ENCODE measurements at regions not wholly inside any gene's neighbourhood (a gene's known extent, or its start where the extent isn't known, plus 50 kb on each side); places are given as distances from the start of the nearest gene placed in this dataset.

- Mint-ChIP-seq H3K27me3 (ENCODE audit: low read depth) (no peaks in the 10 kb centered on the region), H3K4me1 (ENCODE audit: low read depth) (no peaks in the 10 kb centered on the region), H3K4me3 (no peak overlapping the region), H3K36me3 (ENCODE audit: insufficient read depth in 2 of 2) (no peaks in the 10 kb centered on the region), H3K9me3 (no peaks in the 10 kb centered on the region), H3K27ac (no peak overlapping the region)
- DNase-seq (no peak), ATAC-seq (replicated peaks in 1 of 2) (no peak)
Measured at GRCh38 chr6:153537422-153537821, 406.3 kb upstream of the RGS17 start.

- H3K36me3 Mint-ChIP-seq (ENCODE audit: insufficient read depth in 2 of 2), result no peaks in the 10 kb centered on the region
- ATAC-seq (replicated peaks in 1 of 2) (no peak), DNase-seq (no peak)
- no peaks in the 10 kb centered on the region for H3K4me1 Mint-ChIP-seq (ENCODE audit: low read depth)
- no peaks in the 10 kb centered on the region for H3K27me3 Mint-ChIP-seq (ENCODE audit: low read depth)
- H3K9me3 Mint-ChIP-seq, result peaks cover 3 to 8% of the 10 kb centered on the region in 2 donors
- H3K4me3 Mint-ChIP-seq, result no peak overlapping the region
- no peak overlapping the region for H3K27ac Mint-ChIP-seq
Measured at GRCh38 chr6:153526479-153526878, 395.4 kb upstream of the RGS17 start.

GRCh38 chr6:153525998-153526397 is 394.9 kb upstream of the RGS17 start:
- DNase-seq (no peak), ATAC-seq (replicated peaks in 1 of 2) (no peak)
- Mint-ChIP-seq H3K9me3 (peaks cover 3 to 8% of the 10 kb centered on the region in 2 donors), H3K36me3 (ENCODE audit: insufficient read depth in 2 of 2) (no peaks in the 10 kb centered on the region), H3K27me3 (ENCODE audit: low read depth) (no peaks in the 10 kb centered on the region), H3K4me1 (ENCODE audit: low read depth) (no peaks in the 10 kb centered on the region), H3K27ac (no peak overlapping the region), H3K4me3 (no peak overlapping the region)

- no peak for ATAC-seq (replicated peaks in 1 of 2)
- Mint-ChIP-seq H3K4me1 (ENCODE audit: low read depth) (no peaks in the 10 kb centered on the region), H3K36me3 (ENCODE audit: insufficient read depth in 2 of 2) (no peaks in the 10 kb centered on the region)
Measured at GRCh38 chr6:153523390-153523789, 392.3 kb upstream of the RGS17 start.

GRCh38 chr6:153511896-153512496 is 380.9 kb upstream of the RGS17 start:
- DNase-seq, result no peak
- H3K27me3 Mint-ChIP-seq (ENCODE audit: low read depth), result no peaks in the 10 kb centered on the region
- no peak for ATAC-seq (replicated peaks in 1 of 2)
- no peaks in the 10 kb centered on the region for H3K4me1 Mint-ChIP-seq (ENCODE audit: low read depth)
- H3K27ac Mint-ChIP-seq, result no peak overlapping the region
- H3K9me3 Mint-ChIP-seq, result no peaks in the 10 kb centered on the region
- H3K36me3 Mint-ChIP-seq (ENCODE audit: insufficient read depth in 2 of 2), result no peaks in the 10 kb centered on the region
- no peak overlapping the region for H3K4me3 Mint-ChIP-seq

More at GRCh38 chr6:153523390-153523789, 392.3 kb upstream of the RGS17 start:
- no peak overlapping the region for H3K27ac Mint-ChIP-seq
- no peak overlapping the region for H3K4me3 Mint-ChIP-seq
- no peaks in the 10 kb centered on the region for H3K27me3 Mint-ChIP-seq (ENCODE audit: low read depth)
- H3K9me3 Mint-ChIP-seq, result peaks cover 6 to 10% of the 10 kb centered on the region in 2 donors
- DNase-seq, result no peak

GRCh38 chr6:153503810-153504209 is 372.7 kb upstream of the RGS17 start:
- DNase-seq, result no peak
- no peak for ATAC-seq (replicated peaks in 1 of 2)
- H3K36me3 Mint-ChIP-seq (ENCODE audit: insufficient read depth in 2 of 2), result no peaks in the 10 kb centered on the region
- no peaks in the 10 kb centered on the region for H3K27me3 Mint-ChIP-seq (ENCODE audit: low read depth)
- H3K9me3 Mint-ChIP-seq, result no peaks in the 10 kb centered on the region
- H3K4me3 Mint-ChIP-seq, result no peak overlapping the region
- H3K4me1 Mint-ChIP-seq (ENCODE audit: low read depth), result no peaks in the 10 kb centered on the region
- H3K27ac Mint-ChIP-seq, result no peak overlapping the region

- DNase-seq (no peak), ATAC-seq (replicated peaks in 1 of 2) (no peak)
- Mint-ChIP-seq H3K27me3 (ENCODE audit: low read depth) (no peaks in the 10 kb centered on the region), H3K27ac (no peak overlapping the region), H3K4me1 (ENCODE audit: low read depth) (no peaks in the 10 kb centered on the region), H3K9me3 (no peaks in the 10 kb centered on the region), H3K4me3 (no peak overlapping the region), H3K36me3 (ENCODE audit: insufficient read depth in 2 of 2) (no peaks in the 10 kb centered on the region)
Measured at GRCh38 chr6:153493501-153493900, 362.4 kb upstream of the RGS17 start.

GRCh38 chr6:153489479-153489878 is 358.4 kb upstream of the RGS17 start:
- Mint-ChIP-seq H3K36me3 (ENCODE audit: insufficient read depth in 2 of 2) (no peaks in the 10 kb centered on the region), H3K27ac (no peak overlapping the region), H3K4me3 (no peak overlapping the region), H3K4me1 (ENCODE audit: low read depth) (no peaks in the 10 kb centered on the region), H3K27me3 (ENCODE audit: low read depth) (no peaks in the 10 kb centered on the region), H3K9me3 (no peaks in the 10 kb centered on the region)
- ATAC-seq (replicated peaks in 1 of 2) (no peak), DNase-seq (no peak)

- DNase-seq (no peak), ATAC-seq (replicated peaks in 1 of 2) (no peak)
- H3K27me3 Mint-ChIP-seq (ENCODE audit: low read depth), result no peaks in the 10 kb centered on the region
- no peaks in the 10 kb centered on the region for H3K36me3 Mint-ChIP-seq (ENCODE audit: insufficient read depth in 2 of 2)
- H3K4me1 Mint-ChIP-seq (ENCODE audit: low read depth), result no peaks in the 10 kb centered on the region
- no peaks in the 10 kb centered on the region for H3K9me3 Mint-ChIP-seq
- no peak overlapping the region for H3K4me3 Mint-ChIP-seq
- H3K27ac Mint-ChIP-seq, result no peak overlapping the region
Measured at GRCh38 chr6:153488267-153488666, 357.2 kb upstream of the RGS17 start.

- DNase-seq, result no peak
- H3K9me3 Mint-ChIP-seq, result no peaks in the 10 kb centered on the region
- H3K4me3 Mint-ChIP-seq, result no peak overlapping the region
- ATAC-seq (replicated peaks in 1 of 2), result no peak
- H3K4me1 Mint-ChIP-seq (ENCODE audit: low read depth), result no peaks in the 10 kb centered on the region
- no peaks in the 10 kb centered on the region for H3K36me3 Mint-ChIP-seq (ENCODE audit: insufficient read depth in 2 of 2)
- H3K27ac Mint-ChIP-seq, result no peak overlapping the region
- H3K27me3 Mint-ChIP-seq (ENCODE audit: low read depth), result no peaks in the 10 kb centered on the region
Measured at GRCh38 chr6:153485072-153485471, 354.0 kb upstream of the RGS17 start.

- no peaks in the 10 kb centered on the region for H3K27me3 Mint-ChIP-seq (ENCODE audit: low read depth)
- H3K9me3 Mint-ChIP-seq, result no peaks in the 10 kb centered on the region
- H3K4me1 Mint-ChIP-seq (ENCODE audit: low read depth), result no peaks in the 10 kb centered on the region
- DNase-seq (no peak), ATAC-seq (replicated peaks in 1 of 2) (no peak)
- no peak overlapping the region for H3K4me3 Mint-ChIP-seq
- H3K36me3 Mint-ChIP-seq (ENCODE audit: insufficient read depth in 2 of 2), result no peaks in the 10 kb centered on the region
- H3K27ac Mint-ChIP-seq, result no peak overlapping the region
Measured at GRCh38 chr6:153484056-153484455, 353.0 kb upstream of the RGS17 start.

GRCh38 chr6:153476243-153476642 is 345.2 kb upstream of the RGS17 start:
- H3K9me3 Mint-ChIP-seq, result no peaks in the 10 kb centered on the region
- ATAC-seq (replicated peaks in 1 of 2) (no peak), DNase-seq (no peak)
- H3K4me1 Mint-ChIP-seq (ENCODE audit: low read depth), result no peaks in the 10 kb centered on the region
- H3K4me3 Mint-ChIP-seq, result no peak overlapping the region
- no peaks in the 10 kb centered on the region for H3K36me3 Mint-ChIP-seq (ENCODE audit: insufficient read depth in 2 of 2)
- no peaks in the 10 kb centered on the region for H3K27me3 Mint-ChIP-seq (ENCODE audit: low read depth)
- no peak overlapping the region for H3K27ac Mint-ChIP-seq

GRCh38 chr6:153465050-153465449 is 334.0 kb upstream of the RGS17 start:
- no peak overlapping the region for H3K4me3 Mint-ChIP-seq
- no peaks in the 10 kb centered on the region for H3K27me3 Mint-ChIP-seq (ENCODE audit: low read depth)
- H3K9me3 Mint-ChIP-seq, result peaks cover 2 to 3% of the 10 kb centered on the region in 2 donors
- no peak overlapping the region for H3K27ac Mint-ChIP-seq
- DNase-seq, result no peak
- no peaks in the 10 kb centered on the region for H3K36me3 Mint-ChIP-seq (ENCODE audit: insufficient read depth in 2 of 2)
- no peaks in the 10 kb centered on the region for H3K4me1 Mint-ChIP-seq (ENCODE audit: low read depth)
- no peak for ATAC-seq (replicated peaks in 1 of 2)

GRCh38 chr6:153449279-153449678 is 318.2 kb upstream of the RGS17 start:
- H3K36me3 Mint-ChIP-seq (ENCODE audit: insufficient read depth in 2 of 2), result no peaks in the 10 kb centered on the region
- DNase-seq (no peak), ATAC-seq (replicated peaks in 1 of 2) (no peak)
- no peaks in the 10 kb centered on the region for H3K4me1 Mint-ChIP-seq (ENCODE audit: low read depth)
- H3K9me3 Mint-ChIP-seq, result peaks cover 3 to 4% of the 10 kb centered on the region in 2 donors
- H3K4me3 Mint-ChIP-seq, result no peak overlapping the region
- H3K27me3 Mint-ChIP-seq (ENCODE audit: low read depth), result no peaks in the 10 kb centered on the region
- no peak overlapping the region for H3K27ac Mint-ChIP-seq

Data from activated T-cell treated with anti-CD3 and anti-CD28 coated beads, Interleukin-2, amount 50 U/mL, for 72 hours (primary cell).